Right lobe of liver (tissue), 4 donors: ENCODE measurements at regions not wholly inside any gene's neighbourhood (a gene's known extent, or its start where the extent isn't known, plus 50 kb on each side); places are given as distances from the start of the nearest gene placed in this dataset.

Experiments used
- CTCF ChIP-seq, 4 donors: fragments of 200-600 bp in 3 of 4; fragments of 450-650 bp in 1 of 4; IDR thresholded peaks; one replicate each; pipeline versions ENCODE4 v1.5.1 to v1.8.0; 2016 to 2022; ENCODE audit warnings: antibody characterized with exemption in 4 of 4, mild to moderate bottlenecking in 2 of 4
- POLR2A ChIP-seq: fragments of 450-650 bp; IDR thresholded peaks from one replicate; pipeline ENCODE4 v1.6.1; 2017; ENCODE audit warnings: antibody characterized with exemption, mild to moderate bottlenecking
- donor health status: DM: no; HTN: no; CAD: no.
- donor health status: DM: no; HTN: no; CAD: no.
- donor health status: DM: no; HTN: yes; CAD: no.

GRCh38 chr18:78268226-78268988 lies 711.2 kb upstream of the SALL3 start:
- TF ChIP-seq CTCF (IDR thresholded peaks at IDR 0.05) (no peak), POLR2A (no peak)
